ENCODE measurements at regions not wholly inside any gene's neighbourhood (a gene's known extent, or its start where the extent isn't known, plus 50 kb on each side); places are given as distances from the start of the nearest gene placed in this dataset.

GRCh38 chr6:19736066-19736465 lies 101.1 kb upstream of the ID4 start:
- Histone ChIP-seq H3K27ac (ENCODE audit: low read depth, low read length) (no peak overlapping the region), H3K9ac (ENCODE audit: low read depth, low read length) (no peak overlapping the region), H3K9me3 (ENCODE audit: insufficient read depth, low read depth, low read length) (no peaks in the 10 kb centered on the region; the same call in 1 of the 2 replicates), H3K4me1 (ENCODE audit: insufficient read depth, low read length) (peaks cover 25% of the 10 kb centered on the region), H3K36me3 (ENCODE audit: insufficient read depth, low read length) (no peaks in the 10 kb centered on the region), H3K4me3 (ENCODE audit: low read length) (no peak overlapping the region), H3K27me3 (ENCODE audit: insufficient read depth, low read length) (no peaks in the 10 kb centered on the region)
- WGBS, result 80% methylated on average over 4 of the region's 4 CpGs

- no peaks in the 10 kb centered on the region for H3K27me3 ChIP-seq (ENCODE audit: insufficient read depth, low read length)
- 88% methylated on average over 1 of the region's 1 CpG for WGBS
Observed at GRCh38 chr6:19738010-19738409, 99.2 kb upstream of the ID4 start.

GRCh38 chr6:19749722-19750121 lies 87.4 kb upstream of the ID4 start:
- H3K9me3 ChIP-seq (ENCODE audit: insufficient read depth, low read depth, low read length), result no peaks in the 10 kb centered on the region

More at GRCh38 chr6:19738010-19738409, 99.2 kb upstream of the ID4 start:
- Histone ChIP-seq H3K9me3 (ENCODE audit: insufficient read depth, low read depth, low read length) (no peaks in the 10 kb centered on the region), H3K4me3 (ENCODE audit: low read length) (no peak overlapping the region), H3K4me1 (ENCODE audit: insufficient read depth, low read length) (peaks cover 25% of the 10 kb centered on the region), H3K9ac (ENCODE audit: low read depth, low read length) (no peak overlapping the region), H3K27ac (ENCODE audit: low read depth, low read length) (no peak overlapping the region), H3K36me3 (ENCODE audit: insufficient read depth, low read length) (no peaks in the 10 kb centered on the region)

GRCh38 chr6:19752746-19753145 lies 84.4 kb upstream of the ID4 start:
- no peak overlapping the region for H3K4me3 ChIP-seq (ENCODE audit: low read length)
- 94% methylated on average over 2 of the region's 2 CpGs for WGBS

More at GRCh38 chr6:19749722-19750121, 87.4 kb upstream of the ID4 start:
- Histone ChIP-seq H3K4me1 (ENCODE audit: insufficient read depth, low read length) (no peaks in the 10 kb centered on the region), H3K36me3 (ENCODE audit: insufficient read depth, low read length) (no peaks in the 10 kb centered on the region), H3K27ac (ENCODE audit: low read depth, low read length) (no peak overlapping the region), H3K27me3 (ENCODE audit: insufficient read depth, low read length) (no peaks in the 10 kb centered on the region), H3K4me3 (ENCODE audit: low read length) (no peak overlapping the region), H3K9ac (ENCODE audit: low read depth, low read length) (no peak overlapping the region)
- 89% methylated on average over 5 of the region's 7 CpGs for WGBS

GRCh38 chr6:19753826-19754225 lies 83.3 kb upstream of the ID4 start:
- no peak overlapping the region for H3K9ac ChIP-seq (ENCODE audit: low read depth, low read length)
- no peak overlapping the region for H3K4me3 ChIP-seq (ENCODE audit: low read length)
- H3K36me3 ChIP-seq (ENCODE audit: insufficient read depth, low read length), result no peaks in the 10 kb centered on the region
- H3K27me3 ChIP-seq (ENCODE audit: insufficient read depth, low read length), result no peaks in the 10 kb centered on the region
- H3K4me1 ChIP-seq (ENCODE audit: insufficient read depth, low read length), result peaks cover 6% of the 10 kb centered on the region
- no peaks in the 10 kb centered on the region for H3K9me3 ChIP-seq (ENCODE audit: insufficient read depth, low read depth, low read length)
- no peak overlapping the region for H3K27ac ChIP-seq (ENCODE audit: low read depth, low read length)
- WGBS, result 92% methylated on average over 5 of the region's 5 CpGs

More at GRCh38 chr6:19752746-19753145, 84.4 kb upstream of the ID4 start:
- Histone ChIP-seq H3K27me3 (ENCODE audit: insufficient read depth, low read length) (no peaks in the 10 kb centered on the region), H3K4me1 (ENCODE audit: insufficient read depth, low read length) (peaks cover 6% of the 10 kb centered on the region), H3K36me3 (ENCODE audit: insufficient read depth, low read length) (no peaks in the 10 kb centered on the region), H3K9me3 (ENCODE audit: insufficient read depth, low read depth, low read length) (no peaks in the 10 kb centered on the region), H3K27ac (ENCODE audit: low read depth, low read length) (no peak overlapping the region), H3K9ac (ENCODE audit: low read depth, low read length) (no peak overlapping the region)

GRCh38 chr6:19754686-19755085 lies 82.5 kb upstream of the ID4 start:
- H3K9me3 ChIP-seq (ENCODE audit: insufficient read depth, low read depth, low read length), result no peaks in the 10 kb centered on the region
- H3K27ac ChIP-seq (ENCODE audit: low read depth, low read length), result no peak overlapping the region
- no peak overlapping the region for H3K9ac ChIP-seq (ENCODE audit: low read depth, low read length)
- no peaks in the 10 kb centered on the region for H3K27me3 ChIP-seq (ENCODE audit: insufficient read depth, low read length)
- no peaks in the 10 kb centered on the region for H3K36me3 ChIP-seq (ENCODE audit: insufficient read depth, low read length)
- peaks cover 6% of the 10 kb centered on the region for H3K4me1 ChIP-seq (ENCODE audit: insufficient read depth, low read length)
- 100% methylated on average over 2 of the region's 2 CpGs for WGBS
- H3K4me3 ChIP-seq (ENCODE audit: low read length), result no peak overlapping the region

GRCh38 chr6:19755181-19755580 lies 82.0 kb upstream of the ID4 start:
- Histone ChIP-seq H3K4me1 (ENCODE audit: insufficient read depth, low read length) (peaks cover 6% of the 10 kb centered on the region), H3K27me3 (ENCODE audit: insufficient read depth, low read length) (no peaks in the 10 kb centered on the region)
- 100% methylated on average over 1 of the region's 1 CpG for WGBS

GRCh38 chr6:19757036-19757435 lies 80.1 kb upstream of the ID4 start:
- H3K9ac ChIP-seq (ENCODE audit: low read depth, low read length), result no peak overlapping the region
- no peaks in the 10 kb centered on the region for H3K27me3 ChIP-seq (ENCODE audit: insufficient read depth, low read length)
- H3K4me3 ChIP-seq (ENCODE audit: low read length), result no peak overlapping the region
- H3K36me3 ChIP-seq (ENCODE audit: insufficient read depth, low read length), result no peaks in the 10 kb centered on the region
- H3K9me3 ChIP-seq (ENCODE audit: insufficient read depth, low read depth, low read length), result no peaks in the 10 kb centered on the region
- peaks cover 10% of the 10 kb centered on the region for H3K4me1 ChIP-seq (ENCODE audit: insufficient read depth, low read length)
- no peak overlapping the region for H3K27ac ChIP-seq (ENCODE audit: low read depth, low read length)
- 80% methylated on average over 2 of the region's 2 CpGs for WGBS

More at GRCh38 chr6:19755181-19755580, 82.0 kb upstream of the ID4 start:
- Histone ChIP-seq H3K27ac (ENCODE audit: low read depth, low read length) (no peak overlapping the region), H3K36me3 (ENCODE audit: insufficient read depth, low read length) (no peaks in the 10 kb centered on the region), H3K4me3 (ENCODE audit: low read length) (no peak overlapping the region), H3K9me3 (ENCODE audit: insufficient read depth, low read depth, low read length) (no peaks in the 10 kb centered on the region), H3K9ac (ENCODE audit: low read depth, low read length) (no peak overlapping the region)

- no peak overlapping the region for H3K9ac ChIP-seq (ENCODE audit: low read depth, low read length)
- H3K36me3 ChIP-seq (ENCODE audit: insufficient read depth, low read length), result no peaks in the 10 kb centered on the region
- H3K9me3 ChIP-seq (ENCODE audit: insufficient read depth, low read depth, low read length), result 0 out of 2 replicates have a peak, but pooled peaks cover 2% of the 10 kb centered on the region
- no peak overlapping the region for H3K4me3 ChIP-seq (ENCODE audit: low read length)
- H3K4me1 ChIP-seq (ENCODE audit: insufficient read depth, low read length), result peaks cover 10% of the 10 kb centered on the region
- WGBS, result 85% methylated on average over 2 of the region's 3 CpGs
- no peak overlapping the region for H3K27ac ChIP-seq (ENCODE audit: low read depth, low read length)
- no peaks in the 10 kb centered on the region for H3K27me3 ChIP-seq (ENCODE audit: insufficient read depth, low read length)
Observed at GRCh38 chr6:19759117-19759880, 77.9 kb upstream of the ID4 start.

GRCh38 chr6:19761121-19761520 lies 76.0 kb upstream of the ID4 start:
- H3K27me3 ChIP-seq (ENCODE audit: insufficient read depth, low read length), result no peaks in the 10 kb centered on the region
- no peak overlapping the region for H3K27ac ChIP-seq (ENCODE audit: low read depth, low read length)
- H3K9me3 ChIP-seq (ENCODE audit: insufficient read depth, low read depth, low read length), result 0 out of 2 replicates have a peak, but pooled peaks cover 4% of the 10 kb centered on the region
- H3K36me3 ChIP-seq (ENCODE audit: insufficient read depth, low read length), result no peaks in the 10 kb centered on the region
- no peak overlapping the region for H3K4me3 ChIP-seq (ENCODE audit: low read length)
- 75% methylated on average over 1 of the region's 1 CpG for WGBS
- peaks cover 10% of the 10 kb centered on the region for H3K4me1 ChIP-seq (ENCODE audit: insufficient read depth, low read length)
- no peak overlapping the region for H3K9ac ChIP-seq (ENCODE audit: low read depth, low read length)

GRCh38 chr6:19771753-19772336 lies 65.3 kb upstream of the ID4 start:
- H3K4me1 ChIP-seq (ENCODE audit: insufficient read depth, low read length), result no peaks in the 10 kb centered on the region
- H3K4me3 ChIP-seq (ENCODE audit: low read length), result no peak overlapping the region
- H3K27ac ChIP-seq (ENCODE audit: low read depth, low read length), result no peak overlapping the region
- no peak overlapping the region for H3K9ac ChIP-seq (ENCODE audit: low read depth, low read length)
- 88% methylated on average over 5 of the region's 5 CpGs for WGBS
- no peaks in the 10 kb centered on the region for H3K9me3 ChIP-seq (ENCODE audit: insufficient read depth, low read depth, low read length)
- H3K36me3 ChIP-seq (ENCODE audit: insufficient read depth, low read length), result no peaks in the 10 kb centered on the region
- no peaks in the 10 kb centered on the region for H3K27me3 ChIP-seq (ENCODE audit: insufficient read depth, low read length)

All from HUES64 (cell line).